ENCODE measurements at regions not wholly inside any gene's neighbourhood (a gene's known extent, or its start where the extent isn't known, plus 50 kb on each side); places are given as distances from the start of the nearest gene placed in this dataset.
"Not testable (repeated sequence)": the region's sequence is repeated elsewhere in the genome, so short reads cannot be mapped to it uniquely, and the experiment has no call there.

GRCh38 chr3:161689584-161690298 lies 193.1 kb downstream of the OTOL1 start:
- H3K36me3 Mint-ChIP-seq (ENCODE audit: low read depth): no peaks in the 10 kb centered on the region
- H3K27me3 Mint-ChIP-seq: no peaks in the 10 kb centered on the region
- H3K4me1 Mint-ChIP-seq (ENCODE audit: low read depth): no peaks in the 10 kb centered on the region
- peaks cover 20% of the 10 kb centered on the region for H3K9me3 Mint-ChIP-seq
- H3K4me3 Mint-ChIP-seq: no peak overlapping the region
- H3K27ac Mint-ChIP-seq: no peak overlapping the region
- intact Hi-C loops (cut with micrococcal nuclease): no loop called here

GRCh38 chr3:161690299-161690620 lies 193.7 kb downstream of the OTOL1 start:
- H3K36me3 Mint-ChIP-seq (ENCODE audit: low read depth): no peaks in the 10 kb centered on the region
- H3K9me3 Mint-ChIP-seq: peaks cover 15% of the 10 kb centered on the region
- H3K27ac Mint-ChIP-seq: no peak overlapping the region
- intact Hi-C loops (cut with micrococcal nuclease): no loop called here
- H3K4me3 Mint-ChIP-seq: no peak overlapping the region
- H3K27me3 Mint-ChIP-seq: no peaks in the 10 kb centered on the region
- H3K4me1 Mint-ChIP-seq (ENCODE audit: low read depth): no peaks in the 10 kb centered on the region

- no peaks in the 10 kb centered on the region for H3K4me1 Mint-ChIP-seq (ENCODE audit: low read depth)
- peaks cover under 1% of the 10 kb centered on the region for H3K9me3 Mint-ChIP-seq
- intact Hi-C loops (cut with micrococcal nuclease): no loop called here
- H3K36me3 Mint-ChIP-seq (ENCODE audit: low read depth): no peaks in the 10 kb centered on the region
- H3K4me3 Mint-ChIP-seq: no peak overlapping the region
- no peak overlapping the region for H3K27ac Mint-ChIP-seq
- H3K27me3 Mint-ChIP-seq: no peaks in the 10 kb centered on the region
These were observed 195.1 kb downstream of the OTOL1 start for GRCh38 chr3:161691677-161692076.

GRCh38 chr3:161694682-161695564 lies 198.3 kb downstream of the OTOL1 start:
- no peaks in the 10 kb centered on the region for H3K27me3 Mint-ChIP-seq
- no peaks in the 10 kb centered on the region for H3K4me1 Mint-ChIP-seq (ENCODE audit: low read depth)
- no peak overlapping the region for H3K27ac Mint-ChIP-seq
- H3K36me3 Mint-ChIP-seq (ENCODE audit: low read depth): no peaks in the 10 kb centered on the region
- intact Hi-C loops (cut with micrococcal nuclease): no loop called here
- no peaks in the 10 kb centered on the region for H3K9me3 Mint-ChIP-seq
- no peak overlapping the region for H3K4me3 Mint-ChIP-seq

- Mint-ChIP-seq H3K27me3 (no peaks in the 10 kb centered on the region), H3K4me3 (no peak overlapping the region), H3K4me1 (ENCODE audit: low read depth) (no peaks in the 10 kb centered on the region), H3K9me3 (no peaks in the 10 kb centered on the region), H3K36me3 (ENCODE audit: low read depth) (no peaks in the 10 kb centered on the region), H3K27ac (no peak overlapping the region)
- intact Hi-C loops (cut with micrococcal nuclease): no loop called here
These were observed 199.2 kb downstream of the OTOL1 start for GRCh38 chr3:161695811-161696210.

- intact Hi-C loops (cut with micrococcal nuclease): no loop called here
- Mint-ChIP-seq H3K4me1 (ENCODE audit: low read depth) (no peaks in the 10 kb centered on the region), H3K27me3 (no peaks in the 10 kb centered on the region), H3K9me3 (peaks cover 8% of the 10 kb centered on the region), H3K4me3 (no peak overlapping the region), H3K27ac (no peak overlapping the region), H3K36me3 (ENCODE audit: low read depth) (no peaks in the 10 kb centered on the region)
These were observed 204.4 kb downstream of the OTOL1 start for GRCh38 chr3:161700998-161701397.

GRCh38 chr3:161707253-161707652 lies 210.6 kb downstream of the OTOL1 start:
- H3K9me3 Mint-ChIP-seq: peaks cover 37% of the 10 kb centered on the region

GRCh38 chr3:161713731-161714130 lies 217.1 kb downstream of the OTOL1 start:
- Mint-ChIP-seq H3K4me1 (ENCODE audit: low read depth) (no peaks in the 10 kb centered on the region), H3K9me3 (peaks cover 18% of the 10 kb centered on the region), H3K36me3 (ENCODE audit: low read depth) (no peaks in the 10 kb centered on the region), H3K27me3 (no peaks in the 10 kb centered on the region), H3K4me3 (no peak overlapping the region), H3K27ac (no peak overlapping the region)
- intact Hi-C loops (cut with micrococcal nuclease): no loop called here

More at GRCh38 chr3:161707253-161707652, 210.6 kb downstream of the OTOL1 start:
- H3K4me3 Mint-ChIP-seq; H3K36me3 Mint-ChIP-seq (ENCODE audit: low read depth); H3K27me3 Mint-ChIP-seq; H3K27ac Mint-ChIP-seq; H3K4me1 Mint-ChIP-seq (ENCODE audit: low read depth); intact Hi-C loops (cut with micrococcal nuclease): not testable (repeated sequence)

GRCh38 chr3:161731968-161732367 lies 235.4 kb downstream of the OTOL1 start:
- intact Hi-C loops (cut with micrococcal nuclease): no loop called here

GRCh38 chr3:161737171-161737570 lies 240.6 kb downstream of the OTOL1 start:
- intact Hi-C loops (cut with micrococcal nuclease): no loop called here
- H3K4me1 Mint-ChIP-seq (ENCODE audit: low read depth): no peaks in the 10 kb centered on the region
- H3K9me3 Mint-ChIP-seq: no peaks in the 10 kb centered on the region
- H3K4me3 Mint-ChIP-seq: no peak overlapping the region
- H3K27me3 Mint-ChIP-seq: no peaks in the 10 kb centered on the region
- H3K36me3 Mint-ChIP-seq (ENCODE audit: low read depth): no peaks in the 10 kb centered on the region
- no peak overlapping the region for H3K27ac Mint-ChIP-seq

More at GRCh38 chr3:161731968-161732367, 235.4 kb downstream of the OTOL1 start:
- Mint-ChIP-seq H3K27me3 (no peaks in the 10 kb centered on the region), H3K27ac (no peak overlapping the region), H3K9me3 (no peaks in the 10 kb centered on the region), H3K4me3 (no peak overlapping the region), H3K4me1 (ENCODE audit: low read depth) (no peaks in the 10 kb centered on the region), H3K36me3 (ENCODE audit: low read depth) (no peaks in the 10 kb centered on the region)

- no peaks in the 10 kb centered on the region for H3K36me3 Mint-ChIP-seq (ENCODE audit: low read depth)
- no peaks in the 10 kb centered on the region for H3K4me1 Mint-ChIP-seq (ENCODE audit: low read depth)
- no peak overlapping the region for H3K4me3 Mint-ChIP-seq
- intact Hi-C loops (cut with micrococcal nuclease): no loop called here
- H3K9me3 Mint-ChIP-seq: no peaks in the 10 kb centered on the region
- no peaks in the 10 kb centered on the region for H3K27me3 Mint-ChIP-seq
- H3K27ac Mint-ChIP-seq: no peak overlapping the region
These were observed 243.8 kb downstream of the OTOL1 start for GRCh38 chr3:161740421-161740820.

- Mint-ChIP-seq H3K27ac (no peak overlapping the region), H3K9me3 (no peaks in the 10 kb centered on the region), H3K4me1 (ENCODE audit: low read depth) (peaks cover 12% of the 10 kb centered on the region), H3K36me3 (ENCODE audit: low read depth) (no peaks in the 10 kb centered on the region), H3K27me3 (no peaks in the 10 kb centered on the region), H3K4me3 (no peak overlapping the region)
- intact Hi-C loops (cut with micrococcal nuclease): no loop called here
These were observed 247.8 kb downstream of the OTOL1 start for GRCh38 chr3:161744366-161744765.

- H3K4me1 Mint-ChIP-seq (ENCODE audit: low read depth): peaks cover 12% of the 10 kb centered on the region
- intact Hi-C loops (cut with micrococcal nuclease): no loop called here
- no peaks in the 10 kb centered on the region for H3K27me3 Mint-ChIP-seq
These were observed 249.1 kb downstream of the OTOL1 start for GRCh38 chr3:161745741-161746140.

GRCh38 chr3:161748049-161748448 lies 251.4 kb downstream of the OTOL1 start:
- Mint-ChIP-seq H3K27me3 (no peaks in the 10 kb centered on the region), H3K4me1 (ENCODE audit: low read depth) (peaks cover 12% of the 10 kb centered on the region), H3K9me3 (no peaks in the 10 kb centered on the region), H3K36me3 (ENCODE audit: low read depth) (no peaks in the 10 kb centered on the region), H3K27ac (no peak overlapping the region), H3K4me3 (no peak overlapping the region)
- intact Hi-C loops (cut with micrococcal nuclease): no loop called here

More at GRCh38 chr3:161745741-161746140, 249.1 kb downstream of the OTOL1 start:
- no peak overlapping the region for H3K4me3 Mint-ChIP-seq
- no peaks in the 10 kb centered on the region for H3K36me3 Mint-ChIP-seq (ENCODE audit: low read depth)
- H3K9me3 Mint-ChIP-seq: no peaks in the 10 kb centered on the region
- H3K27ac Mint-ChIP-seq: no peak overlapping the region

Data from dendritic cell treated with granulocyte-macrophage colony-stimulating factor and Interleukin-4, amounts not matched to agents 40 ng/mL and 50 ng/mL, for 4 days (primary cell).